ENCODE measurements at regions not wholly inside any gene's neighbourhood (a gene's known extent, or its start where the extent isn't known, plus 50 kb on each side); places are given as distances from the start of the nearest gene placed in this dataset.

GRCh38 chr2:234671716-234672115 lies 174.8 kb upstream of the ARL4C start:
- TF ChIP-seq ZNF37A (tag by site-specific recombination; IDR thresholded peaks at IDR 0.05) (no peak), ZNF837 (tag by site-specific recombination; IDR thresholded peaks at IDR 0.05) (no peak), ZBTB8A (tag by site-specific recombination; IDR thresholded peaks at IDR 0.05) (no peak), CTCF (tag by site-specific recombination; IDR thresholded peaks at IDR 0.05) (no peak), ZNF514 (tag by site-specific recombination; IDR thresholded peaks at IDR 0.05) (no peak), ZNF830 (tag by site-specific recombination; IDR thresholded peaks at IDR 0.05; ENCODE audit: low read depth) (no peak), ZSCAN30 (tag by site-specific recombination; IDR thresholded peaks at IDR 0.05) (no peak), ZNF660 (tag by site-specific recombination; IDR thresholded peaks at IDR 0.05) (no peak)

All from HEK293 (cell line).